ENCODE measurements at regions not wholly inside any gene's neighbourhood (a gene's known extent, or its start where the extent isn't known, plus 50 kb on each side); places are given as distances from the start of the nearest gene placed in this dataset.

- DNase-seq = no peak
- Mint-ChIP-seq H3K27me3 (ENCODE audit: low read depth) (no peaks in the 10 kb centered on the region), H3K27ac (no peak overlapping the region), H3K4me1 (ENCODE audit: low read depth) (no peaks in the 10 kb centered on the region), H3K36me3 (ENCODE audit: low read depth) (no peaks in the 10 kb centered on the region), H3K4me3 (no peak overlapping the region), H3K9me3 (peaks cover 14% of the 10 kb centered on the region)
- intact Hi-C loops (cut with micrococcal nuclease) = no loop called here
- CTCF ChIA-PET = no interaction called here
Observed at GRCh38 chr21:20388400-20388799, 609.8 kb upstream of the NCAM2 start.

DNA sequence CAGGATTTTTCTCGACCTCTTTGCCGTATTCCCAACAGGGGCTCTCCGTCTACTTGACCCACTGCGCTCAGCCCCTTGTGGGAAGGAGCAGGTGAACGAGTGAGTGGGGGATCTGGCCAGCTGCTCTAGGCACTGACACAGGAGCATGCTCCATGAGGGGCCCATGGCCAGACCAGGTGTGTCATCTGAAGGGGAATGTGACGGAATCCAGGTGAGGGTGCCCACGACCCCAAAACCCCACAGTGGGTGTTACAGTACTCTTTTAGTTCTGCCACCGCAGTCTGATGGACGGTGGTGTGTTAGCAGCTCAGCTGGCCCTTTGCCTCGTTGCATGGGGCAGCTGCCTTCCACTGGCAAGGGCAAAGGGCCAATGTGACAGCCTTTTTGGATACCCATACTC is 601.4 kb upstream of the NCAM2 start:
- H3K27ac Mint-ChIP-seq = no peak overlapping the region
- H3K36me3 Mint-ChIP-seq (ENCODE audit: low read depth) = no peaks in the 10 kb centered on the region
- CTCF ChIA-PET = interaction anchor here (0.6 kb wide), 1 partner anchor 550 kb away, joined by 3 read pairs; no protein-coding TSS in a partner anchor
- peaks cover 13% of the 10 kb centered on the region for H3K9me3 Mint-ChIP-seq
- no peaks in the 10 kb centered on the region for H3K27me3 Mint-ChIP-seq (ENCODE audit: low read depth)
- H3K4me3 Mint-ChIP-seq = no peak overlapping the region
- DNase-seq = no peak
- H3K4me1 Mint-ChIP-seq (ENCODE audit: low read depth) = no peaks in the 10 kb centered on the region
- intact Hi-C loops (cut with micrococcal nuclease) = no loop called here

- intact Hi-C loops (cut with micrococcal nuclease) = no loop called here
- no peak for DNase-seq
- peaks cover 11% of the 10 kb centered on the region for H3K9me3 Mint-ChIP-seq
- no peaks in the 10 kb centered on the region for H3K27me3 Mint-ChIP-seq (ENCODE audit: low read depth)
- CTCF ChIA-PET = interaction anchor here (0.6 kb wide), 2 partner anchors 100 to 135 kb away, joined by 3 read pairs; no protein-coding TSS in a partner anchor
- no peak overlapping the region for H3K4me3 Mint-ChIP-seq
- H3K4me1 Mint-ChIP-seq (ENCODE audit: low read depth) = no peaks in the 10 kb centered on the region
- H3K27ac Mint-ChIP-seq = no peak overlapping the region
- H3K36me3 Mint-ChIP-seq (ENCODE audit: low read depth) = no peaks in the 10 kb centered on the region
Observed at GRCh38 chr21:20404915-20405314, 593.3 kb upstream of the NCAM2 start.

- no peak overlapping the region for H3K4me3 Mint-ChIP-seq
- H3K27ac Mint-ChIP-seq = no peak overlapping the region
- no peaks in the 10 kb centered on the region for H3K4me1 Mint-ChIP-seq (ENCODE audit: low read depth)
- H3K27me3 Mint-ChIP-seq (ENCODE audit: low read depth) = no peaks in the 10 kb centered on the region
- CTCF ChIA-PET = no interaction called here
- intact Hi-C loops (cut with micrococcal nuclease) = no loop called here
- no peaks in the 10 kb centered on the region for H3K36me3 Mint-ChIP-seq (ENCODE audit: low read depth)
- peaks cover 31% of the 10 kb centered on the region for H3K9me3 Mint-ChIP-seq
- DNase-seq = no peak
Observed at GRCh38 chr21:20418353-20418752, 579.9 kb upstream of the NCAM2 start.

GRCh38 chr21:20419772-20420171 is 578.4 kb upstream of the NCAM2 start:
- H3K27ac Mint-ChIP-seq = no peak overlapping the region
- no peak for DNase-seq
- H3K4me3 Mint-ChIP-seq = no peak overlapping the region
- H3K27me3 Mint-ChIP-seq (ENCODE audit: low read depth) = no peaks in the 10 kb centered on the region
- H3K9me3 Mint-ChIP-seq = peaks cover 27% of the 10 kb centered on the region
- CTCF ChIA-PET = interaction anchor here (1.0 kb wide), 1 partner anchor 15 kb away, joined by 4 read pairs; no protein-coding TSS in a partner anchor
- intact Hi-C loops (cut with micrococcal nuclease) = no loop called here
- no peaks in the 10 kb centered on the region for H3K4me1 Mint-ChIP-seq (ENCODE audit: low read depth)
- H3K36me3 Mint-ChIP-seq (ENCODE audit: low read depth) = no peaks in the 10 kb centered on the region

DNA sequence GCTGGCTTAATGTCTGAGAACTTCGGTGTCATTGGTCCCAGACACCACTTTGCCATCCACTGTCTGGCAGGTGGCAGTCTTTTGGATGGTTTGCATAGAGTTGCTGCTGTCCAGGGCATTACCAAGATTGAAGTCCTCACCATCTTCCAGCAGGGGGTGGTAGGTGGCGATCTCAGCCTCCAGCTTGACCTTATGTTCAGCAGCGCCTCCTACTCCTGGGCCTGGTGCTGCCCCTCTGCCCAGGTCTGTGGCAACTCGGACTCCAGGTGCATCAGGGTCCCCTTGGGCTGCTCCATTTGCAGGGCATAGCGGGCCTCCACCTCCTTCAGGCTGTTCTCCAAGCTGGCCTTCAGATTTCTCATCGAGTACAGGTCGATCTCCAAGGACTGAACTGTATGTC is 573.3 kb upstream of the NCAM2 start:
- Mint-ChIP-seq H3K27ac (no peak overlapping the region), H3K9me3 (peaks cover 22% of the 10 kb centered on the region), H3K4me3 (no peak overlapping the region), H3K27me3 (ENCODE audit: low read depth) (no peaks in the 10 kb centered on the region), H3K4me1 (ENCODE audit: low read depth) (no peaks in the 10 kb centered on the region), H3K36me3 (ENCODE audit: low read depth) (no peaks in the 10 kb centered on the region)
- intact Hi-C loops (cut with micrococcal nuclease) = no loop called here
- DNase-seq = no peak
- CTCF ChIA-PET = no interaction called here

DNA sequence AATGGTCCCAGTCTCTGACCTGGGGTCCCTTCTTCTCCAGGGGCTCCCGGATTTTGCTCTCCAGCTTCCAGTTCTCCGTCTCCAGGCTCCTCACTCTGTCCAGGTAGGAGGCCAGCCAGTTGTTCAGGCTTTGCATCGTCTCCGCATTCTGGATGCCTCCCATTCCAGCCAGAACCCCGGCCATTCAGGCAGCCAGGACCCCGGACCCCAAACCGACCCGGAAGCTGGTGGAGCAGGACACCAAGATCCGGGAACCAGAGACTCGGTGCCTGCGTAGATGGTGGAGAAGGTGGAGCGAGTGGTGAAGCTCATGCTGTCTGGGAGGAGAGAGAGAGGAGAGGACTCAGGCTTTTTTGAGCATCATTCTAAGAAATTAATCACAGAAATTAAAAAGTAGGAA is 572.4 kb upstream of the NCAM2 start:
- no peak for DNase-seq
- Mint-ChIP-seq H3K27me3 (ENCODE audit: low read depth) (no peaks in the 10 kb centered on the region), H3K9me3 (peaks cover 19% of the 10 kb centered on the region), H3K4me3 (no peak overlapping the region), H3K4me1 (ENCODE audit: low read depth) (no peaks in the 10 kb centered on the region), H3K36me3 (ENCODE audit: low read depth) (no peaks in the 10 kb centered on the region), H3K27ac (no peak overlapping the region)
- CTCF ChIA-PET = no interaction called here
- intact Hi-C loops (cut with micrococcal nuclease) = no loop called here

GRCh38 chr21:20440338-20440737 is 557.9 kb upstream of the NCAM2 start:
- Mint-ChIP-seq H3K27me3 (ENCODE audit: low read depth) (no peaks in the 10 kb centered on the region), H3K4me1 (ENCODE audit: low read depth) (no peaks in the 10 kb centered on the region), H3K27ac (no peak overlapping the region), H3K9me3 (peaks cover 5% of the 10 kb centered on the region), H3K36me3 (ENCODE audit: low read depth) (no peaks in the 10 kb centered on the region), H3K4me3 (no peak overlapping the region)
- intact Hi-C loops (cut with micrococcal nuclease) = no loop called here
- DNase-seq = no peak
- CTCF ChIA-PET = no interaction called here

DNA sequence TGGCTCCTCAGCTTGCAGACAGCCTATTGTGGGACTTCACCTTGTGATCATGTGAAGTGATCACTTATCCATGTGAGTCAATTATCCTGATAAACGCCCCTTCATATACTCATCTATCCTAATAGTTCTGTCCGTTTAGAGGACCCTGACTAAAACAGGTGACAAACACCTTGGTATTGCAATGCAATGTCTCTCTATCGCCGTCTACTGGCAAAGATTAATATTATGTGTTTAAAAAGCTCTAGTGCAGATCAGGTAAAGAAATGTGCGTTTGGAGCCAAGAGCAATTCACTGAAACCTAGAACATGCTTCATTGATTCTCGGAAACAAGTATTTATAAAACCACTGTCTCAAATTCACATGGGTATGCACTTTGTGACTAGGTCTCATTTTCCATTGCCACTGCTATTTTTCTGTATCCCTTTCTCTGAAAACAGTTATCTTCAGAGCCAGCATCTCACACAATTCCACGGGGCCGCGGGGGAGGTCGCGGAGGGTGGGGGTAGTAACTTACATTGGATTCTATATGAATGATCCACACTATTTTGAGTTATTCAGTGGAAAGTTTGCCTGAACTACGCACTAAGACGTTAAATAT is 554.6 kb upstream of the NCAM2 start:
- DNase-seq = no peak
- CTCF ChIA-PET = no interaction called here
- Mint-ChIP-seq H3K27ac (no peak overlapping the region), H3K9me3 (peaks cover 3% of the 10 kb centered on the region), H3K4me3 (no peak overlapping the region), H3K4me1 (ENCODE audit: low read depth) (no peaks in the 10 kb centered on the region), H3K27me3 (ENCODE audit: low read depth) (no peaks in the 10 kb centered on the region), H3K36me3 (ENCODE audit: low read depth) (no peaks in the 10 kb centered on the region)
- intact Hi-C loops (cut with micrococcal nuclease) = no loop called here

GRCh38 chr21:20445971-20446370 is 552.2 kb upstream of the NCAM2 start:
- CTCF ChIA-PET = no interaction called here
- intact Hi-C loops (cut with micrococcal nuclease) = no loop called here
- no peak for DNase-seq
- Mint-ChIP-seq H3K27ac (no peak overlapping the region), H3K4me3 (no peak overlapping the region), H3K4me1 (ENCODE audit: low read depth) (no peaks in the 10 kb centered on the region), H3K27me3 (ENCODE audit: low read depth) (no peaks in the 10 kb centered on the region), H3K36me3 (ENCODE audit: low read depth) (no peaks in the 10 kb centered on the region), H3K9me3 (peaks cover 3% of the 10 kb centered on the region)

DNA sequence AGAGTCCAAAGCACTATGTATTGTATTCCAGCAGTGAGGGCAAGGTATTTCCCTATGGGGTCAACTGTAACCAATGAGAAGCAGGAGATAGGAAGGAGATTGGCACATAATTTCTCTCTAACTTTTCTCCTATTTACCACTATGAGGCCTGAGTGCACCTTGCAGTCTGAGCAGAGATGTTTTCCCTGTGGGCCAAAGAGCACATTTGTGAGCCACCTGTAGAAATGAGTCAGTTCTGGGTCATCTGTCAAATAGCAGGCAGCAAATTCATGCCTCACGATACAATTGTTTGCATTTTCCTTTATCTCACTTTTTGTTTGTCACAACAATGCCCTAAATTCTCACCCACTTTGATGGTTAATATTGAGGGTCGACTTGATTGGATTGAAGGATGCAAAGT is 547.2 kb upstream of the NCAM2 start:
- Mint-ChIP-seq H3K27ac (no peak overlapping the region), H3K9me3 (peaks cover 3% of the 10 kb centered on the region), H3K27me3 (ENCODE audit: low read depth) (no peaks in the 10 kb centered on the region), H3K4me3 (no peak overlapping the region), H3K4me1 (ENCODE audit: low read depth) (no peaks in the 10 kb centered on the region), H3K36me3 (ENCODE audit: low read depth) (no peaks in the 10 kb centered on the region)
- intact Hi-C loops (cut with micrococcal nuclease) = no loop called here
- CTCF ChIA-PET = no interaction called here
- no peak for DNase-seq

DNA sequence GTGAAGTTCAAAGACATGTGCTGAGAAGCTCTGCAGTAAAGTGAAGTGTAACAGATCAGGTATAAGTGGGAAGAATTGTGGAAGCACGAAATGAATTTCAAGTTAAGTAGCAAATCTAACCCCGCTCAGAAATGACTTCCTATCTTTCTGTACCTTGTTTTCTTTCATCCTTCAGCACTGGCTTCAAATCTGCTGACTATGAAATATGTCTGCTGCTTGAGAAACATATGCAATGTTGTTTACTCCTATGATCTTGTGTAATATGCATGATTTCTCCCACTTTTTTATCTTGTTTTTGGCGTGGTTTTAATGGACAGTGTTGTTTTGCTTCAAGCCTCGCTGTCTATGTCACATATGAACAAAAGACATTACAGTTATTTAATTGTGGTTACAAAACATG is 545.3 kb upstream of the NCAM2 start:
- Mint-ChIP-seq H3K4me1 (ENCODE audit: low read depth) (no peaks in the 10 kb centered on the region), H3K9me3 (peaks cover 3% of the 10 kb centered on the region), H3K36me3 (ENCODE audit: low read depth) (no peaks in the 10 kb centered on the region), H3K27ac (no peak overlapping the region), H3K27me3 (ENCODE audit: low read depth) (no peaks in the 10 kb centered on the region), H3K4me3 (no peak overlapping the region)
- intact Hi-C loops (cut with micrococcal nuclease) = no loop called here
- no peak for DNase-seq
- CTCF ChIA-PET = no interaction called here

DNA sequence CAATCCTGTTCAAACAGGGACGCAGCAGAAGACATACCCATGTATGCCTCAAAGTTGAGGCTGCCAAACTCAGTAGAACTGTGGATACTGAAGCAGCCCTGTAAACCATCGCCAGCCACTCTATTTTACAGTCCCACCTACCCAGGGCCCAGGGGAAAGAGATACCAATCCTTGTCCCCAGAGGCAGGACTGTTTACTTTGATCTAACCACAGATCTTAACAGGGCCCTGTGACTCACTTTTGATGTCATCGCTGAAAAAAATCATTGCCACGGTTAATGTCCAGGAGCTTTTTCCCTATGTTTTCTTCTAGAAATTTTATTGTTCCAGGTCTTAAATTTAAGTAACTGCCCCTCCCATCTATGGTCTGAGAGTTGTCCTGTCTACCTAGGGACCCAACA is 538.4 kb upstream of the NCAM2 start:
- Mint-ChIP-seq H3K27ac (no peak overlapping the region), H3K36me3 (ENCODE audit: low read depth) (no peaks in the 10 kb centered on the region), H3K9me3 (peaks cover 6% of the 10 kb centered on the region), H3K4me1 (ENCODE audit: low read depth) (no peaks in the 10 kb centered on the region), H3K27me3 (ENCODE audit: low read depth) (no peaks in the 10 kb centered on the region), H3K4me3 (no peak overlapping the region)
- CTCF ChIA-PET = no interaction called here
- intact Hi-C loops (cut with micrococcal nuclease) = no loop called here
- no peak for DNase-seq

- Mint-ChIP-seq H3K36me3 (ENCODE audit: low read depth) (no peaks in the 10 kb centered on the region), H3K9me3 (peaks cover 3% of the 10 kb centered on the region), H3K4me1 (ENCODE audit: low read depth) (no peaks in the 10 kb centered on the region), H3K27ac (no peak overlapping the region), H3K27me3 (ENCODE audit: low read depth) (no peaks in the 10 kb centered on the region), H3K4me3 (no peak overlapping the region)
- intact Hi-C loops (cut with micrococcal nuclease) = no loop called here
- CTCF ChIA-PET = no interaction called here
- DNase-seq = no peak
Observed at GRCh38 chr21:20463362-20463761, 534.8 kb upstream of the NCAM2 start.

Data from activated naive CD4-positive, alpha-beta T cell treated with anti-CD3 and anti-CD28 coated beads for 36 hours (primary cell).